ENCODE measurements at regions not wholly inside any gene's neighbourhood (a gene's known extent, or its start where the extent isn't known, plus 50 kb on each side); places are given as distances from the start of the nearest gene placed in this dataset.
A peak's percentile ranks its signal among the peaks of the same experiment; 100 is the strongest.
"Not testable (repeated sequence)": the region's sequence is repeated elsewhere in the genome, so short reads cannot be mapped to it uniquely, and the experiment has no call there.

GRCh38 chr21:5240521-5240920 is 5280.9 kb upstream of the TPTE start:
- H3K4me1 ChIP-seq; intact Hi-C loops (cut with DNase I); ATAC-seq; H3K27ac ChIP-seq; H3K27me3 ChIP-seq; DNase-seq; H3K36me3 ChIP-seq; H3K4me3 ChIP-seq: not testable (repeated sequence)
- peaks cover 0 to 54% of the 10 kb centered on the region in 2 donors for H3K9me3 ChIP-seq

- ATAC-seq; intact Hi-C loops (cut with DNase I); H3K27me3 ChIP-seq: not testable (repeated sequence)
These were observed 5278.7 kb upstream of the TPTE start for GRCh38 chr21:5242732-5243131.

GRCh38 chr21:5243257-5243656 is 5278.1 kb upstream of the TPTE start:
- H3K27me3 ChIP-seq; intact Hi-C loops (cut with DNase I); H3K36me3 ChIP-seq; ATAC-seq; H3K27ac ChIP-seq; H3K4me1 ChIP-seq; H3K4me3 ChIP-seq; DNase-seq: not testable (repeated sequence)
- H3K9me3 ChIP-seq: peaks cover 0 to 51% of the 10 kb centered on the region in 2 donors

More at GRCh38 chr21:5242732-5243131, 5278.7 kb upstream of the TPTE start:
- not testable (repeated sequence) for H3K4me1 ChIP-seq, H3K27ac ChIP-seq, DNase-seq, H3K4me3 ChIP-seq, H3K36me3 ChIP-seq
- peaks cover 0 to 51% of the 10 kb centered on the region in 2 donors for H3K9me3 ChIP-seq

GRCh38 chr21:5243715-5244375 is 5277.5 kb upstream of the TPTE start:
- DNase-seq; H3K4me1 ChIP-seq; H3K27me3 ChIP-seq; intact Hi-C loops (cut with DNase I); ATAC-seq; H3K36me3 ChIP-seq; H3K27ac ChIP-seq; H3K4me3 ChIP-seq: not testable (repeated sequence)
- H3K9me3 ChIP-seq: peaks cover 0 to 50% of the 10 kb centered on the region in 2 donors

- H3K27me3 ChIP-seq; H3K4me3 ChIP-seq; H3K4me1 ChIP-seq; H3K36me3 ChIP-seq; ATAC-seq; H3K27ac ChIP-seq; DNase-seq; intact Hi-C loops (cut with DNase I): not testable (repeated sequence)
- H3K9me3 ChIP-seq: peaks cover 0 to 50% of the 10 kb centered on the region in 2 donors
These were observed 5277.0 kb upstream of the TPTE start for GRCh38 chr21:5244376-5244718.

- ATAC-seq, H3K36me3 ChIP-seq, DNase-seq: not testable (repeated sequence)
These were observed 5276.4 kb upstream of the TPTE start for GRCh38 chr21:5244954-5245353.

GRCh38 chr21:5246416-5246815 is 5275.0 kb upstream of the TPTE start:
- H3K27ac ChIP-seq; H3K27me3 ChIP-seq; H3K4me1 ChIP-seq; DNase-seq; intact Hi-C loops (cut with DNase I); H3K4me3 ChIP-seq; ATAC-seq; H3K36me3 ChIP-seq: not testable (repeated sequence)
- H3K9me3 ChIP-seq: peaks cover 0 to 57% of the 10 kb centered on the region in 2 donors

More at GRCh38 chr21:5244954-5245353, 5276.4 kb upstream of the TPTE start:
- H3K27me3 ChIP-seq; H3K27ac ChIP-seq; intact Hi-C loops (cut with DNase I); H3K4me1 ChIP-seq; H3K4me3 ChIP-seq: not testable (repeated sequence)
- peaks cover 0 to 49% of the 10 kb centered on the region in 2 donors for H3K9me3 ChIP-seq

- H3K4me1 ChIP-seq; H3K36me3 ChIP-seq; H3K27ac ChIP-seq; intact Hi-C loops (cut with DNase I); H3K27me3 ChIP-seq; H3K4me3 ChIP-seq; ATAC-seq: not testable (repeated sequence)
- H3K9me3 ChIP-seq: peaks cover 1 to 64% of the 10 kb centered on the region in 2 donors
- peak in 1 of 4 donors; percentile 41 for DNase-seq
These were observed 5274.0 kb upstream of the TPTE start for GRCh38 chr21:5247399-5247798.

GRCh38 chr21:5250128-5250527 is 5271.3 kb upstream of the TPTE start:
- DNase-seq; H3K27me3 ChIP-seq; H3K36me3 ChIP-seq; ATAC-seq; H3K4me1 ChIP-seq; intact Hi-C loops (cut with DNase I); H3K4me3 ChIP-seq; H3K27ac ChIP-seq: not testable (repeated sequence)
- peaks cover 4 to 61% of the 10 kb centered on the region in 2 donors for H3K9me3 ChIP-seq

GRCh38 chr21:5251162-5251561 is 5270.2 kb upstream of the TPTE start:
- H3K4me3 ChIP-seq; H3K27ac ChIP-seq; intact Hi-C loops (cut with DNase I); ATAC-seq; DNase-seq; H3K36me3 ChIP-seq; H3K27me3 ChIP-seq; H3K4me1 ChIP-seq: not testable (repeated sequence)
- peaks cover 4 to 56% of the 10 kb centered on the region in 2 donors for H3K9me3 ChIP-seq

GRCh38 chr21:5251866-5252265 is 5269.5 kb upstream of the TPTE start:
- ATAC-seq; H3K36me3 ChIP-seq; H3K27ac ChIP-seq; H3K27me3 ChIP-seq; DNase-seq; H3K4me1 ChIP-seq; H3K4me3 ChIP-seq; intact Hi-C loops (cut with DNase I): not testable (repeated sequence)
- peaks cover 4 to 50% of the 10 kb centered on the region in 2 donors for H3K9me3 ChIP-seq

Measured in left lung (tissue), 4 donors.